ENCODE measurements at regions not wholly inside any gene's neighbourhood (a gene's known extent, or its start where the extent isn't known, plus 50 kb on each side); places are given as distances from the start of the nearest gene placed in this dataset.

DNA sequence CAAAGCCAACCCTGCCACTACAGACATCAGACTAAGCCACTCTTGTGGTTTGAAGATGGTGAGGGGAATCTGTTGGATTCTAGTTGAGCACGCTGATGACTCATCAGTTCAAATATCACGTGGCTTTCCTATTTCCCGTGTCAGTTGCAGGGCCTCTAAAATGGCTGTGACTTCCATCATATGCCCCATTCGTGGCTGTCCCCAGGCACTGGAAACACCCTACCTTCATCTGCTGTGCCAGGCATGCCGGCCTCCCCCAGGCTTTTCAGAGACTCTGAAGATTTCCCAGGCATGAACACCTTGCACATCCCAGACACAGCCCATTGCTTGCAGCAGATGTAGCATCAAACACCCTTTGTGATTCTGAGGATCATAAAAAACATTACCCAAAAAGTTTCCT, 659.9 kb downstream of the UQCRFS1 start:
- no peak overlapping the region for H3K4me3 Mint-ChIP-seq
- H3K27me3 Mint-ChIP-seq (ENCODE audit: low read depth), result no peaks in the 10 kb centered on the region
- CTCF ChIA-PET, result interaction anchor here (1.0 kb wide), 1 partner anchor 8 kb away, joined by 4 read pairs; no protein-coding TSS in a partner anchor
- H3K27ac Mint-ChIP-seq, result no peak overlapping the region
- POLR2A ChIA-PET, result no interaction called here
- no peaks in the 10 kb centered on the region for H3K9me3 Mint-ChIP-seq
- H3K36me3 Mint-ChIP-seq, result no peaks in the 10 kb centered on the region
- TF ChIP-seq ELF4 (CRISPR knock-in tag; IDR thresholded peaks at IDR 0.05; ENCODE audit: low read depth) (no peak), ESRRA (CRISPR knock-in tag; IDR thresholded peaks at IDR 0.05; ENCODE audit: borderline replicate concordance) (no peak), SP1 (CRISPR knock-in tag; conservative IDR thresholded peaks at IDR 0.05) (no peak), JUN (CRISPR knock-in tag; IDR thresholded peaks at IDR 0.05) (no peak), GABPB1 (CRISPR knock-in tag; IDR thresholded peaks at IDR 0.05) (no peak)
- TF ChIP-seq, protein P1, sequence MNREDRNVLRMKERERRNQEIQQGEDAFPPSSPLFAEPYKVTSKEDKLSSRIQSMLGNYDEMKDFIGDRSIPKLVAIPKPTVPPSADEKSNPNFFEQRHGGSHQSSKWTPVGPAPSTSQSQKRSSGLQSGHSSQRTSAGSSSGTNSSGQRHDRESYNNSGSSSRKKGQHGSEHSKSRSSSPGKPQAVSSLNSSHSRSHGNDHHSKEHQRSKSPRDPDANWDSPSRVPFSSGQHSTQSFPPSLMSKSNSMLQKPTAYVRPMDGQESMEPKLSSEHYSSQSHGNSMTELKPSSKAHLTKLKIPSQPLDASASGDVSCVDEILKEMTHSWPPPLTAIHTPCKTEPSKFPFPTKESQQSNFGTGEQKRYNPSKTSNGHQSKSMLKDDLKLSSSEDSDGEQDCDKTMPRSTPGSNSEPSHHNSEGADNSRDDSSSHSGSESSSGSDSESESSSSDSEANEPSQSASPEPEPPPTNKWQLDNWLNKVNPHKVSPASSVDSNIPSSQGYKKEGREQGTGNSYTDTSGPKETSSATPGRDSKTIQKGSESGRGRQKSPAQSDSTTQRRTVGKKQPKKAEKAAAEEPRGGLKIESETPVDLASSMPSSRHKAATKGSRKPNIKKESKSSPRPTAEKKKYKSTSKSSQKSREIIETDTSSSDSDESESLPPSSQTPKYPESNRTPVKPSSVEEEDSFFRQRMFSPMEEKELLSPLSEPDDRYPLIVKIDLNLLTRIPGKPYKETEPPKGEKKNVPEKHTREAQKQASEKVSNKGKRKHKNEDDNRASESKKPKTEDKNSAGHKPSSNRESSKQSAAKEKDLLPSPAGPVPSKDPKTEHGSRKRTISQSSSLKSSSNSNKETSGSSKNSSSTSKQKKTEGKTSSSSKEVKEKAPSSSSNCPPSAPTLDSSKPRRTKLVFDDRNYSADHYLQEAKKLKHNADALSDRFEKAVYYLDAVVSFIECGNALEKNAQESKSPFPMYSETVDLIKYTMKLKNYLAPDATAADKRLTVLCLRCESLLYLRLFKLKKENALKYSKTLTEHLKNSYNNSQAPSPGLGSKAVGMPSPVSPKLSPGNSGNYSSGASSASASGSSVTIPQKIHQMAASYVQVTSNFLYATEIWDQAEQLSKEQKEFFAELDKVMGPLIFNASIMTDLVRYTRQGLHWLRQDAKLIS (CRISPR knock-in tag; IDR thresholded peaks at IDR 0.05; ENCODE audit: borderline replicate concordance), result no peak
- TF ChIP-seq, protein P2, sequence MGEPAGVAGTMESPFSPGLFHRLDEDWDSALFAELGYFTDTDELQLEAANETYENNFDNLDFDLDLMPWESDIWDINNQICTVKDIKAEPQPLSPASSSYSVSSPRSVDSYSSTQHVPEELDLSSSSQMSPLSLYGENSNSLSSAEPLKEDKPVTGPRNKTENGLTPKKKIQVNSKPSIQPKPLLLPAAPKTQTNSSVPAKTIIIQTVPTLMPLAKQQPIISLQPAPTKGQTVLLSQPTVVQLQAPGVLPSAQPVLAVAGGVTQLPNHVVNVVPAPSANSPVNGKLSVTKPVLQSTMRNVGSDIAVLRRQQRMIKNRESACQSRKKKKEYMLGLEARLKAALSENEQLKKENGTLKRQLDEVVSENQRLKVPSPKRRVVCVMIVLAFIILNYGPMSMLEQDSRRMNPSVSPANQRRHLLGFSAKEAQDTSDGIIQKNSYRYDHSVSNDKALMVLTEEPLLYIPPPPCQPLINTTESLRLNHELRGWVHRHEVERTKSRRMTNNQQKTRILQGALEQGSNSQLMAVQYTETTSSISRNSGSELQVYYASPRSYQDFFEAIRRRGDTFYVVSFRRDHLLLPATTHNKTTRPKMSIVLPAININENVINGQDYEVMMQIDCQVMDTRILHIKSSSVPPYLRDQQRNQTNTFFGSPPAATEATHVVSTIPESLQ (CRISPR knock-in tag; IDR thresholded peaks at IDR 0.05), result no peak
- TF ChIP-seq, protein P3, sequence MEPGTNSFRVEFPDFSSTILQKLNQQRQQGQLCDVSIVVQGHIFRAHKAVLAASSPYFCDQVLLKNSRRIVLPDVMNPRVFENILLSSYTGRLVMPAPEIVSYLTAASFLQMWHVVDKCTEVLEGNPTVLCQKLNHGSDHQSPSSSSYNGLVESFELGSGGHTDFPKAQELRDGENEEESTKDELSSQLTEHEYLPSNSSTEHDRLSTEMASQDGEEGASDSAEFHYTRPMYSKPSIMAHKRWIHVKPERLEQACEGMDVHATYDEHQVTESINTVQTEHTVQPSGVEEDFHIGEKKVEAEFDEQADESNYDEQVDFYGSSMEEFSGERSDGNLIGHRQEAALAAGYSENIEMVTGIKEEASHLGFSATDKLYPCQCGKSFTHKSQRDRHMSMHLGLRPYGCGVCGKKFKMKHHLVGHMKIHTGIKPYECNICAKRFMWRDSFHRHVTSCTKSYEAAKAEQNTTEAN (CRISPR knock-in tag; IDR thresholded peaks at IDR 0.05), result no peak
- TF ChIP-seq, protein P4, sequence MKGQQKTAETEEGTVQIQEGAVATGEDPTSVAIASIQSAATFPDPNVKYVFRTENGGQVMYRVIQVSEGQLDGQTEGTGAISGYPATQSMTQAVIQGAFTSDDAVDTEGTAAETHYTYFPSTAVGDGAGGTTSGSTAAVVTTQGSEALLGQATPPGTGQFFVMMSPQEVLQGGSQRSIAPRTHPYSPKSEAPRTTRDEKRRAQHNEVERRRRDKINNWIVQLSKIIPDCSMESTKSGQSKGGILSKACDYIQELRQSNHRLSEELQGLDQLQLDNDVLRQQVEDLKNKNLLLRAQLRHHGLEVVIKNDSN (CRISPR knock-in tag; IDR thresholded peaks at IDR 0.05), result no peak
- TF ChIP-seq, protein P5, sequence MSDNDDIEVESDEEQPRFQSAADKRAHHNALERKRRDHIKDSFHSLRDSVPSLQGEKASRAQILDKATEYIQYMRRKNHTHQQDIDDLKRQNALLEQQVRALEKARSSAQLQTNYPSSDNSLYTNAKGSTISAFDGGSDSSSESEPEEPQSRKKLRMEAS (CRISPR knock-in tag; IDR thresholded peaks at IDR 0.05), result no peak
- TF ChIP-seq, protein P6, sequence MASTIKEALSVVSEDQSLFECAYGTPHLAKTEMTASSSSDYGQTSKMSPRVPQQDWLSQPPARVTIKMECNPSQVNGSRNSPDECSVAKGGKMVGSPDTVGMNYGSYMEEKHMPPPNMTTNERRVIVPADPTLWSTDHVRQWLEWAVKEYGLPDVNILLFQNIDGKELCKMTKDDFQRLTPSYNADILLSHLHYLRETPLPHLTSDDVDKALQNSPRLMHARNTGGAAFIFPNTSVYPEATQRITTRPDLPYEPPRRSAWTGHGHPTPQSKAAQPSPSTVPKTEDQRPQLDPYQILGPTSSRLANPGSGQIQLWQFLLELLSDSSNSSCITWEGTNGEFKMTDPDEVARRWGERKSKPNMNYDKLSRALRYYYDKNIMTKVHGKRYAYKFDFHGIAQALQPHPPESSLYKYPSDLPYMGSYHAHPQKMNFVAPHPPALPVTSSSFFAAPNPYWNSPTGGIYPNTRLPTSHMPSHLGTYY (CRISPR knock-in tag; IDR thresholded peaks at IDR 0.05), result no peak
- TF ChIP-seq, protein P7, sequence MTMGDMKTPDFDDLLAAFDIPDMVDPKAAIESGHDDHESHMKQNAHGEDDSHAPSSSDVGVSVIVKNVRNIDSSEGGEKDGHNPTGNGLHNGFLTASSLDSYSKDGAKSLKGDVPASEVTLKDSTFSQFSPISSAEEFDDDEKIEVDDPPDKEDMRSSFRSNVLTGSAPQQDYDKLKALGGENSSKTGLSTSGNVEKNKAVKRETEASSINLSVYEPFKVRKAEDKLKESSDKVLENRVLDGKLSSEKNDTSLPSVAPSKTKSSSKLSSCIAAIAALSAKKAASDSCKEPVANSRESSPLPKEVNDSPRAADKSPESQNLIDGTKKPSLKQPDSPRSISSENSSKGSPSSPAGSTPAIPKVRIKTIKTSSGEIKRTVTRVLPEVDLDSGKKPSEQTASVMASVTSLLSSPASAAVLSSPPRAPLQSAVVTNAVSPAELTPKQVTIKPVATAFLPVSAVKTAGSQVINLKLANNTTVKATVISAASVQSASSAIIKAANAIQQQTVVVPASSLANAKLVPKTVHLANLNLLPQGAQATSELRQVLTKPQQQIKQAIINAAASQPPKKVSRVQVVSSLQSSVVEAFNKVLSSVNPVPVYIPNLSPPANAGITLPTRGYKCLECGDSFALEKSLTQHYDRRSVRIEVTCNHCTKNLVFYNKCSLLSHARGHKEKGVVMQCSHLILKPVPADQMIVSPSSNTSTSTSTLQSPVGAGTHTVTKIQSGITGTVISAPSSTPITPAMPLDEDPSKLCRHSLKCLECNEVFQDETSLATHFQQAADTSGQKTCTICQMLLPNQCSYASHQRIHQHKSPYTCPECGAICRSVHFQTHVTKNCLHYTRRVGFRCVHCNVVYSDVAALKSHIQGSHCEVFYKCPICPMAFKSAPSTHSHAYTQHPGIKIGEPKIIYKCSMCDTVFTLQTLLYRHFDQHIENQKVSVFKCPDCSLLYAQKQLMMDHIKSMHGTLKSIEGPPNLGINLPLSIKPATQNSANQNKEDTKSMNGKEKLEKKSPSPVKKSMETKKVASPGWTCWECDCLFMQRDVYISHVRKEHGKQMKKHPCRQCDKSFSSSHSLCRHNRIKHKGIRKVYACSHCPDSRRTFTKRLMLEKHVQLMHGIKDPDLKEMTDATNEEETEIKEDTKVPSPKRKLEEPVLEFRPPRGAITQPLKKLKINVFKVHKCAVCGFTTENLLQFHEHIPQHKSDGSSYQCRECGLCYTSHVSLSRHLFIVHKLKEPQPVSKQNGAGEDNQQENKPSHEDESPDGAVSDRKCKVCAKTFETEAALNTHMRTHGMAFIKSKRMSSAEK (CRISPR knock-in tag; IDR thresholded peaks at IDR 0.05; ENCODE audit: borderline replicate concordance), result no peak
- no peak for DNase-seq (ENCODE audit: low spot score)
- H3K4me1 Mint-ChIP-seq, result peaks cover 11% of the 10 kb centered on the region
- ATAC-seq, result no peak

Data from WTC11 (cell line).